Left ventricle myocardium inferior (tissue), 1 donor: ENCODE measurements at regions not wholly inside any gene's neighbourhood (a gene's known extent, or its start where the extent isn't known, plus 50 kb on each side); places are given as distances from the start of the nearest gene placed in this dataset.
A peak's percentile ranks its signal among the peaks of the same experiment; 100 is the strongest.

Source experiments
- DNase-seq: peaks from one replicate; pipeline ENCODE4 v3.0.0-alpha.2; 2020
- H3K27ac ChIP-seq: fragments of 200-600 bp; replicated peaks from 2 replicates; pipeline ENCODE4 v1.8.0; 2021
- H3K27me3 ChIP-seq: fragments of 200-600 bp; 2 replicates; pipeline ENCODE4 v1.8.0; 2021; ENCODE audit warnings: low read depth
- H3K36me3 ChIP-seq: fragments of 200-600 bp; 2 replicates; pipeline ENCODE4 v1.8.0; 2021
- H3K4me1 ChIP-seq: fragments of 200-600 bp; 2 replicates; pipeline ENCODE4 v1.8.0; 2021
- H3K4me3 ChIP-seq: fragments of 200-600 bp; 2 replicates; pipeline ENCODE4 v1.8.0; 2021; ENCODE audit warnings: mild to moderate bottlenecking, moderate library complexity
- H3K9me3 ChIP-seq: fragments of 200-600 bp; replicated peaks from 2 replicates; pipeline ENCODE4 v1.8.0; 2021
- CTCF ChIP-seq: fragments of 200-600 bp; IDR thresholded peaks from 2 replicates; pipeline ENCODE4 v1.8.0; 2021; ENCODE audit warnings: antibody characterized with exemption, mild to moderate bottlenecking, borderline replicate concordance
- intact Hi-C: fragments of 100-400 bp; cut with micrococcal nuclease; formaldehyde crosslinking; loops from one replicate; pipeline ENCODE4 v1.11.0; 2022
- donor health status: DM: no; HTN: yes; CAD: no; lungs with severe emphysema.

DNA sequence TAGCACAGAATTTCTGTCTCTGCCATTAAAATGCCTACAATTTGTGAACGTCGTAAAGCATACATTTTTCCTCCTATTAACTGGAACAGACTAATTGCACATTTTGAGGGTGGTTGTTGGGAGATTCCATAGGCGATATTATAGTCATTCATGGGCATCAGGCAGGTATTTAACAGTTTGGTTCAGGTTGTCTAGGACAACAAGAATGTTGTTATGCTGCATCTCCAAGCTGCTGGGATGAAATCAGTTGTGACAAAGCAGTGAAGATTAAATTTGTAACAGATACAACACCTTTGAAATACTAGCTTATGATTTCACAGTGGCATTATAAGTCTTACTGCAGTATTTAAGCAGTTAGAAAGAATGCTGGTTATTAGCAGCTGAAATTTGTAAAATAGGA, 339.7 kb upstream of the PITX2 start:
- Histone ChIP-seq H3K4me1 (no peaks in the 10 kb centered on the region), H3K36me3 (no peaks in the 10 kb centered on the region), H3K27ac (no peak overlapping the region), H3K9me3 (no peaks in the 10 kb centered on the region), H3K27me3 (no peaks in the 10 kb centered on the region), H3K4me3 (no peak overlapping the region)
- TF ChIP-seq CTCF, result no peak
- DNase-seq, result no peak
- intact Hi-C loops, result no loop called here

GRCh38 chr4:110963662-110964280, 340.9 kb upstream of the PITX2 start:
- H3K4me1 ChIP-seq, result no peaks in the 10 kb centered on the region
- no peaks in the 10 kb centered on the region for H3K27me3 ChIP-seq
- intact Hi-C loops, result no loop called here
- H3K36me3 ChIP-seq, result no peaks in the 10 kb centered on the region
- no peak for DNase-seq
- no peak for TF ChIP-seq CTCF
- no peak overlapping the region for H3K27ac ChIP-seq
- no peak overlapping the region for H3K4me3 ChIP-seq
- H3K9me3 ChIP-seq, result no peaks in the 10 kb centered on the region

- Histone ChIP-seq H3K4me3 (no peak overlapping the region), H3K27me3 (no peaks in the 10 kb centered on the region), H3K36me3 (no peaks in the 10 kb centered on the region), H3K9me3 (no peaks in the 10 kb centered on the region), H3K4me1 (no peaks in the 10 kb centered on the region), H3K27ac (no peak overlapping the region)
- no peak for DNase-seq
- intact Hi-C loops, result no loop called here
- TF ChIP-seq CTCF, result no peak
Observed at GRCh38 chr4:110967936-110968335, 345.1 kb upstream of the PITX2 start.

GRCh38 chr4:110970642-110971041, 347.8 kb upstream of the PITX2 start:
- no peaks in the 10 kb centered on the region for H3K36me3 ChIP-seq
- peaks cover 3% of the 10 kb centered on the region for H3K9me3 ChIP-seq
- H3K27me3 ChIP-seq, result no peaks in the 10 kb centered on the region
- H3K4me3 ChIP-seq, result no peak overlapping the region
- intact Hi-C loops, result no loop called here
- TF ChIP-seq CTCF, result peak; percentile 9
- H3K27ac ChIP-seq, result no peak overlapping the region
- H3K4me1 ChIP-seq, result no peaks in the 10 kb centered on the region
- no peak for DNase-seq

- Histone ChIP-seq H3K27me3 (no peaks in the 10 kb centered on the region), H3K4me1 (no peaks in the 10 kb centered on the region), H3K36me3 (no peaks in the 10 kb centered on the region), H3K4me3 (no peak overlapping the region), H3K27ac (no peak overlapping the region), H3K9me3 (peaks cover 3% of the 10 kb centered on the region)
- intact Hi-C loops, result no loop called here
- DNase-seq, result no peak
- TF ChIP-seq CTCF, result no peak
Observed at GRCh38 chr4:110975338-110975737, 352.5 kb upstream of the PITX2 start.

DNA sequence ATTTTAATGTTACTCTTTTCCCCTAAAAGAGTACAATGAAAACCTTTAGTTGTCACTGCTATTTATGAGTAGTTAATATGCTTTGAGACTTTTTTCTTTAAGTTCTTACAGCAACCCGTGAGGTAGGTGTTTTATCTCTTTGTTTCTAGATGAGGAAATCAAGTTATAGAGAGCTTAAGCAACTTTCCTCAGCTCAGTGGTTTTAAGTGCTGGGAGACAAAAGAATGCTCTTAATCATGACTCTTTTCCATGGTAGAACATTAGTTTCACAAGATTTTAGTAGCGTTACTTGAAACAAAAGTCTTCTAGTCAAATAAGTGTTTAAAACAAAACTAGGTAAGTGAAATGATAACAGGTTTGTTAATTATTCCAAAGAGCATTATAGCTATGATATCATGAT, 354.7 kb upstream of the PITX2 start:
- H3K4me3 ChIP-seq, result no peak overlapping the region
- TF ChIP-seq CTCF, result no peak
- H3K36me3 ChIP-seq, result no peaks in the 10 kb centered on the region
- H3K4me1 ChIP-seq, result no peaks in the 10 kb centered on the region
- no peak overlapping the region for H3K27ac ChIP-seq
- peaks cover 3% of the 10 kb centered on the region for H3K9me3 ChIP-seq
- no peak for DNase-seq
- intact Hi-C loops, result no loop called here
- H3K27me3 ChIP-seq, result no peaks in the 10 kb centered on the region
